HCT116 (cell line): ENCODE measurements at regions not wholly inside any gene's neighbourhood (a gene's known extent, or its start where the extent isn't known, plus 50 kb on each side); places are given as distances from the start of the nearest gene placed in this dataset.

Experiments used
- ATAC-seq: fragments of 200-7000 bp; cut with Tn5 transposase; 2 replicates; pipeline ENCODE4 v1.9.1; 2020; ENCODE audit warnings: mild to moderate bottlenecking, moderate library complexity
- BruUV-seq: library from RNA; stranded (reverse); fragments of 400-500 nt; replicated peaks from 2 replicates; lab custom pipeline; 2021; lab: Mats Ljungman, UMichigan
- CTCF ChIA-PET: fragments of 300-600 bp; sonication (Branson Sonifier 250); formaldehyde crosslinking; loops from one replicate; lab custom pipeline; 2021; ENCODE audit warnings: antibody characterized with exemption; lab: Charles Lee
- POLR2A ChIA-PET: fragments of 300-600, 350-600 bp; sonication (Branson Sonifier 250); formaldehyde crosslinking; loops from one replicate; lab custom pipeline; 2021; ENCODE audit warnings: antibody characterized with exemption; lab: Charles Lee
- RAD21 ChIA-PET, 2 experiments: fragments of 300-600 bp; sonication (Branson Sonifier 250); formaldehyde crosslinking; loops; one replicate each; lab custom pipeline; 2023; ENCODE audit warnings: low total read pairs in 2 of 2; ENCODE audit not compliant: uncharacterized antibody in 2 of 2, unreplicated experiment in 2 of 2, low non-redundant PET in 1 of 2; lab: Charles Lee
- DNase-seq: peaks from one replicate; pipeline ENCODE4 v3.0.0-alpha.2; 2010; ENCODE audit warnings: low read depth, low spot score
- H2AFZ ChIP-seq: fragments of 200-600 bp; shearing (Covaris generic), sonication (generic); 2 replicates; pipeline ENCODE4 v1.6.1; 2017; ENCODE audit warnings: low read depth, mixed run types, mixed read lengths, antibody characterized with exemption, low read length; ENCODE audit not compliant: poor library complexity, severe bottlenecking
- H3K27ac ChIP-seq: 2 replicates; pipeline ENCODE4 v1.5.1; 2012; ENCODE audit warnings: low read depth, low read length
- H3K27me3 ChIP-seq: fragments of 200-600 bp; sonication (generic); 2 replicates; pipeline ENCODE4 v1.6.1; 2016; ENCODE audit warnings: mixed run types, low read length, mixed read lengths; ENCODE audit not compliant: insufficient read depth
- H3K36me3 ChIP-seq, 2 experiments: fragments of 200-500 bp in 1 of 2; fragments of 200-600 bp in 1 of 2; sonication (Bioruptor generic) in 1 of 2; sonication (generic) in 1 of 2; 2 replicates each; pipeline versions ENCODE4 v1.5.1 to v1.6.1; 2014 to 2016; ENCODE audit warnings: low read length in 2 of 2, inconsistent platforms in 1 of 2, mixed read lengths in 1 of 2, mixed run types in 1 of 2; ENCODE audit not compliant: insufficient read depth in 2 of 2, control insufficient read depth in 1 of 2
- H3K4me1 ChIP-seq, 2 experiments: fragments of 200-600 bp in 1 of 2; sonication (generic) in 1 of 2; 2 replicates each; pipeline versions ENCODE4 v1.5.1 to v1.6.1; 2012 to 2017; ENCODE audit warnings: low read length in 2 of 2, inconsistent platforms in 1 of 2, mild to moderate bottlenecking in 1 of 2, mixed read lengths in 1 of 2, mixed run types in 1 of 2, moderate library complexity in 1 of 2; ENCODE audit not compliant: insufficient read depth in 2 of 2, control insufficient read depth in 1 of 2
- H3K4me2 ChIP-seq: fragments of 200-600 bp; sonication (generic); 2 replicates; pipeline ENCODE4 v1.6.1; 2017; ENCODE audit warnings: mixed run types, low read length, mixed read lengths
- H3K4me3 ChIP-seq, 2 experiments: fragments of 200-600 bp in 1 of 2; sonication (generic) in 1 of 2; replicated peaks in 1 of 2; 2 replicates each; pipeline ENCODE4 v1.5.1; 2011 to 2016; ENCODE audit warnings: low read length in 2 of 2, control low read depth in 1 of 2, low read depth in 1 of 2, mild to moderate bottlenecking in 1 of 2, mixed read lengths in 1 of 2, mixed run types in 1 of 2
- H3K79me2 ChIP-seq: fragments of 200-600 bp; sonication (generic); 2 replicates; pipeline ENCODE4 v1.6.1; 2017; ENCODE audit warnings: mild to moderate bottlenecking, mixed run types, low read length, moderate library complexity, mixed read lengths; ENCODE audit not compliant: insufficient read depth
- H3K9ac ChIP-seq: fragments of 200-600 bp; sonication (generic); 2 replicates; pipeline ENCODE4 v1.6.1; 2016; ENCODE audit warnings: low read length, mixed read lengths
- H3K9me2 ChIP-seq: fragments of 200-600 bp; sonication (generic), shearing (Covaris generic); 2 replicates; pipeline ENCODE4 v1.6.1; 2017; ENCODE audit warnings: mixed run types, mild to moderate bottlenecking, moderate library complexity; ENCODE audit not compliant: insufficient read depth
- H3K9me3 ChIP-seq, 2 experiments: fragments of 200-500 bp in 1 of 2; fragments of 200-600 bp in 1 of 2; sonication (Bioruptor generic) in 1 of 2; sonication (generic) in 1 of 2; 2 replicates each; pipeline ENCODE4 v1.6.1; 2014 to 2017; ENCODE audit warnings: low read length in 2 of 2, mixed read lengths in 2 of 2, inconsistent platforms in 1 of 2, low read depth in 1 of 2, mild to moderate bottlenecking in 1 of 2, mixed run types in 1 of 2, moderate library complexity in 1 of 2; ENCODE audit not compliant: control insufficient read depth in 1 of 2, insufficient read depth in 1 of 2
- H4K20me1 ChIP-seq: fragments of 200-600 bp; sonication (generic), shearing (Covaris generic); 2 replicates; pipeline ENCODE4 v1.6.1; 2017; ENCODE audit warnings: mixed run types, mild to moderate bottlenecking, moderate library complexity; ENCODE audit not compliant: insufficient read depth
- ATF3 ChIP-seq: IDR thresholded peaks from 2 replicates; pipeline ENCODE4 v1.6.1; 2012
- CBX3 ChIP-seq: IDR thresholded peaks from 2 replicates; pipeline ENCODE4 v1.6.1; 2012; ENCODE audit warnings: low read depth
- CEBPB ChIP-seq: IDR thresholded peaks from 2 replicates; pipeline ENCODE4 v1.6.1; 2012; ENCODE audit warnings: low read depth
- CTCF ChIP-seq, 3 experiments: fragments of 200-600 bp in 1 of 3; sonication (generic) in 1 of 3; IDR thresholded peaks in 2 of 3; conservative IDR thresholded peaks in 1 of 3; 2 replicates each; pipeline ENCODE4 v1.5.1; 2012 to 2017; ENCODE audit warnings: low read depth in 2 of 3, low read length in 2 of 3, antibody characterized with exemption in 1 of 3, borderline replicate concordance in 1 of 3, control low read depth in 1 of 3, mild to moderate bottlenecking in 1 of 3, mixed read lengths in 1 of 3, mixed run types in 1 of 3, moderate library complexity in 1 of 3; ENCODE audit not compliant: insufficient read depth in 1 of 3
- ELF1 ChIP-seq: IDR thresholded peaks from 2 replicates; pipeline ENCODE4 v1.6.1; 2012; ENCODE audit warnings: low read depth, borderline replicate concordance
- EZH2 ChIP-seq: fragments of 200-600 bp; sonication (generic); IDR thresholded peaks from 2 replicates; pipeline ENCODE4 v1.6.1; 2017; ENCODE audit warnings: antibody characterized with exemption, mixed run types
- EZH2phosphoT487 ChIP-seq: fragments of 200-600 bp; IDR thresholded peaks from 2 replicates; pipeline ENCODE4 v1.6.1; 2018; ENCODE audit warnings: antibody characterized with exemption, borderline replicate concordance
- FOSL1 ChIP-seq: IDR thresholded peaks from 2 replicates; pipeline ENCODE4 v1.6.1; 2012; ENCODE audit warnings: low read depth
- JUND ChIP-seq: IDR thresholded peaks from 2 replicates; pipeline ENCODE4 v1.6.1; 2012
- MAX ChIP-seq: IDR thresholded peaks from 2 replicates; pipeline ENCODE4 v1.6.1; 2012
- POLR2A ChIP-seq: IDR thresholded peaks from 2 replicates; pipeline ENCODE4 v1.7.0; 2011; ENCODE audit warnings: borderline replicate concordance; ENCODE audit not compliant: insufficient read depth, insufficient read length; ENCODE audit errors: extremely low read depth
- POLR2AphosphoS5 ChIP-seq: IDR thresholded peaks from 2 replicates; pipeline ENCODE4 v1.6.1; 2011; ENCODE audit warnings: mild to moderate bottlenecking, low read depth, low read length, moderate library complexity
- REST ChIP-seq: IDR thresholded peaks from 2 replicates; pipeline ENCODE4 v1.6.1; 2012; ENCODE audit warnings: low read depth
- SIN3A ChIP-seq: IDR thresholded peaks from 2 replicates; pipeline ENCODE4 v1.6.1; 2012; ENCODE audit warnings: low read depth
- SP1 ChIP-seq: IDR thresholded peaks from 2 replicates; pipeline ENCODE4 v1.6.1; 2012; ENCODE audit warnings: low read depth
- SRF ChIP-seq: IDR thresholded peaks from 2 replicates; pipeline ENCODE4 v1.6.1; 2012; ENCODE audit warnings: low read depth
- TCF7L2 ChIP-seq: IDR thresholded peaks from 2 replicates; pipeline ENCODE4 v1.7.0; 2011; ENCODE audit warnings: borderline replicate concordance, inconsistent platforms; ENCODE audit not compliant: insufficient read depth, insufficient read length; ENCODE audit errors: extremely low read depth
- YY1 ChIP-seq: IDR thresholded peaks from 2 replicates; pipeline ENCODE4 v1.6.1; 2011; ENCODE audit warnings: low read length, low read depth, moderate library complexity, mild to moderate bottlenecking; ENCODE audit not compliant: insufficient replicate concordance; ENCODE audit errors: extremely low read depth
- ZBTB33 ChIP-seq: IDR thresholded peaks from 2 replicates; pipeline ENCODE4 v1.6.1; 2011; ENCODE audit warnings: mild to moderate bottlenecking, low read length, moderate library complexity; ENCODE audit not compliant: insufficient replicate concordance; ENCODE audit errors: extremely low read depth
- ZFX ChIP-seq: fragments of 450-650 bp; IDR thresholded peaks from 2 replicates; pipeline ENCODE4 v1.6.1; 2017
- intact Hi-C: fragments of 100-400 bp; cut with micrococcal nuclease; formaldehyde crosslinking; loops from 2 replicates; pipeline ENCODE4 v1.10.0; 2022

GRCh38 chr2:16008331-16008850 is 68.0 kb downstream of the MYCN start:
- ATAC-seq (no peak), DNase-seq (no peak)
- Histone ChIP-seq H3K4me3 (no peak overlapping the region), H3K9me2 (no peaks in the 10 kb centered on the region), H3K79me2 (no peaks in the 10 kb centered on the region), H3K36me3 (no peaks in the 10 kb centered on the region), H3K27ac (no peak overlapping the region), H2AFZ (no peak overlapping the region), H3K4me1 (peaks cover 7 to 11% of the 10 kb centered on the region in 2 experiments; a peak in 3 of 4 replicates), H3K27me3 (peaks cover 15% of the 10 kb centered on the region), H4K20me1 (no peaks in the 10 kb centered on the region), H3K9ac (no peak overlapping the region), H3K4me2 (no peak overlapping the region), H3K9me3 (no peaks in the 10 kb centered on the region)
- TF ChIP-seq FOSL1 (no peak), ZBTB33 (no peak), CTCF (IDR thresholded peaks at IDR 0.05 in 2 of 3, conservative IDR thresholded peaks at IDR 0.05 in 1 of 3; ENCODE audit: borderline replicate concordance in 1 of 3, insufficient read depth in 1 of 3, low read depth in 2 of 3, low read length in 2 of 3) (no peak), YY1 (no peak), POLR2A (no peak), ELF1 (no peak), SIN3A (no peak), JUND (no peak), SP1 (no peak), ZFX (no peak), CEBPB (no peak), EZH2phosphoT487 (no peak), SRF (no peak), POLR2AphosphoS5 (no peak), CBX3 (no peak), REST (no peak), ATF3 (no peak), EZH2 (no peak), TCF7L2 (no peak), MAX (no peak)
- intact Hi-C loops, result no loop called here
- RAD21 ChIA-PET, result no interaction called here
- no TSS peak for BruUV-seq
- CTCF ChIA-PET, result no interaction called here
- POLR2A ChIA-PET, result no interaction called here
